NCI-H345 treated with DMSO at 0.1 percent for 48 hours (cell line): ENCODE measurements at regions not wholly inside any gene's neighbourhood (a gene's known extent, or its start where the extent isn't known, plus 50 kb on each side); places are given as distances from the start of the nearest gene placed in this dataset.

Experiments used
- DNase-seq: peaks from one replicate; lab custom pipeline; 2025; ENCODE audit not compliant: unreplicated experiment; lab: John Stamatoyannopoulos, UW

GRCh38 chr12:92332552-92332951, 186.9 kb upstream of the BTG1 start:
- DNase-seq: no peak

GRCh38 chr12:92331383-92331782, 185.7 kb upstream of the BTG1 start:
- DNase-seq: no peak

GRCh38 chr12:92330654-92331053, 185.0 kb upstream of the BTG1 start:
- no peak for DNase-seq

- no peak for DNase-seq
These were observed 181.2 kb upstream of the BTG1 start for GRCh38 chr12:92326877-92327276.

- DNase-seq: no peak
These were observed 179.3 kb upstream of the BTG1 start for GRCh38 chr12:92324849-92325500.

GRCh38 chr12:92312463-92312964, 166.9 kb upstream of the BTG1 start:
- DNase-seq: no peak

GRCh38 chr12:92304371-92305055, 158.9 kb upstream of the BTG1 start:
- DNase-seq: no peak

GRCh38 chr12:92302041-92302829, 156.6 kb upstream of the BTG1 start:
- no peak for DNase-seq

- DNase-seq: no peak
These were observed 155.7 kb upstream of the BTG1 start for GRCh38 chr12:92301356-92301755.

GRCh38 chr12:92300777-92301176, 155.1 kb upstream of the BTG1 start:
- DNase-seq: no peak

- no peak for DNase-seq
These were observed 154.1 kb upstream of the BTG1 start for GRCh38 chr12:92299744-92300143.

GRCh38 chr12:92299344-92299743, 153.7 kb upstream of the BTG1 start:
- DNase-seq: no peak

GRCh38 chr12:92297932-92298696, 152.5 kb upstream of the BTG1 start:
- no peak for DNase-seq

GRCh38 chr12:92297405-92297804, 151.8 kb upstream of the BTG1 start:
- DNase-seq: no peak

- DNase-seq: no peak
These were observed 149.9 kb upstream of the BTG1 start for GRCh38 chr12:92295523-92295922.

- no peak for DNase-seq
These were observed 149.2 kb upstream of the BTG1 start for GRCh38 chr12:92294676-92295440.

- no peak for DNase-seq
These were observed 146.4 kb upstream of the BTG1 start for GRCh38 chr12:92292016-92292415.

- no peak for DNase-seq
These were observed 145.2 kb upstream of the BTG1 start for GRCh38 chr12:92290886-92291285.

GRCh38 chr12:92290350-92290695, 144.7 kb upstream of the BTG1 start:
- DNase-seq: no peak

GRCh38 chr12:92289629-92290349, 144.1 kb upstream of the BTG1 start:
- no peak for DNase-seq
